Uterus (tissue), 3 donors: ENCODE measurements at regions not wholly inside any gene's neighbourhood (a gene's known extent, or its start where the extent isn't known, plus 50 kb on each side); places are given as distances from the start of the nearest gene placed in this dataset.

ENCODE experiments used
- DNase-seq, 2 donors: peaks; one replicate each; pipeline ENCODE4 v3.0.0-alpha.2; 2019 to 2020
- H3K27ac ChIP-seq, 2 donors: fragments of 200-600 bp; sonication (generic); 1 replicate in 1 of 2; 2 replicates in 1 of 2; pipeline ENCODE4 v1.5.1; 2016 to 2018
- H3K27me3 ChIP-seq, 2 donors: fragments of 200-600 bp; sonication (generic); one replicate each; pipeline ENCODE4 v1.5.1; 2018 to 2019; ENCODE audit warnings: control low read depth in 1 of 2
- H3K36me3 ChIP-seq, 2 donors: fragments of 200-600 bp; sonication (generic); one replicate each; pipeline ENCODE4 v1.5.1; 2019; ENCODE audit warnings: control low read depth in 1 of 2
- H3K4me1 ChIP-seq, 2 donors: fragments of 200-600 bp; sonication (generic); one replicate each; pipeline ENCODE4 v1.5.1; 2018 to 2019; ENCODE audit warnings: control low read depth in 1 of 2
- H3K4me3 ChIP-seq, 2 donors: fragments of 200-600 bp; sonication (generic); 1 replicate in 1 of 2; 2 replicates in 1 of 2; pipeline ENCODE4 v1.5.1; 2018 to 2019; ENCODE audit warnings: mild to moderate bottlenecking in 1 of 2
- H3K9me3 ChIP-seq, 2 donors: fragments of 200-600 bp; sonication (generic); one replicate each; pipeline ENCODE4 v1.5.1; 2019; ENCODE audit warnings: control low read depth in 1 of 2
- CTCF ChIP-seq, 4 experiments: fragments of 200-600 bp in 2 of 4; fragments of 450-650 bp in 2 of 4; sonication (generic) in 2 of 4; IDR thresholded peaks; one replicate each; pipeline ENCODE4 v1.5.1; 2016 to 2019; ENCODE audit warnings: antibody characterized with exemption in 4 of 4, mild to moderate bottlenecking in 2 of 4, moderate library complexity in 1 of 4
- POLR2A ChIP-seq, 2 donors: fragments of 450-650 bp; IDR thresholded peaks; one replicate each; pipeline ENCODE4 v1.6.1; 2016; ENCODE audit warnings: antibody characterized with exemption in 2 of 2, mild to moderate bottlenecking in 1 of 2, moderate library complexity in 1 of 2
- intact Hi-C: fragments of 100-400 bp; cut with DNase I; formaldehyde crosslinking; loops from one replicate; pipeline ENCODE4 v1.15.1; 2023; ENCODE audit warnings: low total_unique reads
- donor health status: DM: yes; HTN: yes; CAD: no.

- Histone ChIP-seq H3K27me3 (no peaks in the 10 kb centered on the region), H3K4me1 (no peaks in the 10 kb centered on the region), H3K36me3 (no peaks in the 10 kb centered on the region), H3K4me3 (no peak overlapping the region), H3K9me3 (no peaks in the 10 kb centered on the region), H3K27ac (no peak overlapping the region)
- no peak for DNase-seq
- intact Hi-C loops, result no loop called here
- TF ChIP-seq POLR2A (IDR thresholded peaks at IDR 0.05), result no peak
- TF ChIP-seq CTCF (IDR thresholded peaks at IDR 0.05), result no peak
Measured at GRCh38 chr5:86974955-86975354, 292.7 kb upstream of the RASA1 start.

GRCh38 chr5:86977190-86977589, 290.5 kb upstream of the RASA1 start:
- TF ChIP-seq CTCF (IDR thresholded peaks at IDR 0.05) (no peak), POLR2A (IDR thresholded peaks at IDR 0.05) (no peak)
- Histone ChIP-seq H3K9me3 (no peaks in the 10 kb centered on the region), H3K27ac (no peak overlapping the region), H3K4me1 (no peaks in the 10 kb centered on the region), H3K27me3 (no peaks in the 10 kb centered on the region), H3K4me3 (no peak overlapping the region), H3K36me3 (no peaks in the 10 kb centered on the region)
- intact Hi-C loops, result no loop called here
- no peak for DNase-seq

- Histone ChIP-seq H3K27me3 (no peaks in the 10 kb centered on the region), H3K27ac (no peak overlapping the region)
- intact Hi-C loops, result no loop called here
Measured at GRCh38 chr5:86977808-86978207, 289.9 kb upstream of the RASA1 start.

GRCh38 chr5:86979811-86980411, 287.8 kb upstream of the RASA1 start:
- Histone ChIP-seq H3K27me3 (no peaks in the 10 kb centered on the region), H3K4me1 (no peaks in the 10 kb centered on the region), H3K36me3 (no peaks in the 10 kb centered on the region), H3K27ac (no peak overlapping the region), H3K4me3 (no peak overlapping the region), H3K9me3 (no peaks in the 10 kb centered on the region)
- DNase-seq, result no peak
- intact Hi-C loops, result no loop called here
- TF ChIP-seq CTCF (IDR thresholded peaks at IDR 0.05), result no peak
- no peak for TF ChIP-seq POLR2A (IDR thresholded peaks at IDR 0.05)

More at GRCh38 chr5:86977808-86978207, 289.9 kb upstream of the RASA1 start:
- Histone ChIP-seq H3K9me3 (no peaks in the 10 kb centered on the region), H3K4me3 (no peak overlapping the region), H3K36me3 (no peaks in the 10 kb centered on the region), H3K4me1 (no peaks in the 10 kb centered on the region)
- TF ChIP-seq CTCF (IDR thresholded peaks at IDR 0.05) (no peak), POLR2A (IDR thresholded peaks at IDR 0.05) (no peak)
- DNase-seq, result no peak

GRCh38 chr5:86981898-86982297, 285.8 kb upstream of the RASA1 start:
- TF ChIP-seq POLR2A (IDR thresholded peaks at IDR 0.05), result no peak
- TF ChIP-seq CTCF (IDR thresholded peaks at IDR 0.05), result no peak
- DNase-seq, result no peak
- H3K4me1 ChIP-seq, result no peaks in the 10 kb centered on the region
- H3K27ac ChIP-seq, result no peak overlapping the region
- H3K4me3 ChIP-seq, result no peak overlapping the region
- H3K36me3 ChIP-seq, result no peaks in the 10 kb centered on the region
- intact Hi-C loops, result no loop called here
- H3K27me3 ChIP-seq, result no peaks in the 10 kb centered on the region
- H3K9me3 ChIP-seq, result no peaks in the 10 kb centered on the region
